ENCODE measurements at regions not wholly inside any gene's neighbourhood (a gene's known extent, or its start where the extent isn't known, plus 50 kb on each side); places are given as distances from the start of the nearest gene placed in this dataset.

DNA sequence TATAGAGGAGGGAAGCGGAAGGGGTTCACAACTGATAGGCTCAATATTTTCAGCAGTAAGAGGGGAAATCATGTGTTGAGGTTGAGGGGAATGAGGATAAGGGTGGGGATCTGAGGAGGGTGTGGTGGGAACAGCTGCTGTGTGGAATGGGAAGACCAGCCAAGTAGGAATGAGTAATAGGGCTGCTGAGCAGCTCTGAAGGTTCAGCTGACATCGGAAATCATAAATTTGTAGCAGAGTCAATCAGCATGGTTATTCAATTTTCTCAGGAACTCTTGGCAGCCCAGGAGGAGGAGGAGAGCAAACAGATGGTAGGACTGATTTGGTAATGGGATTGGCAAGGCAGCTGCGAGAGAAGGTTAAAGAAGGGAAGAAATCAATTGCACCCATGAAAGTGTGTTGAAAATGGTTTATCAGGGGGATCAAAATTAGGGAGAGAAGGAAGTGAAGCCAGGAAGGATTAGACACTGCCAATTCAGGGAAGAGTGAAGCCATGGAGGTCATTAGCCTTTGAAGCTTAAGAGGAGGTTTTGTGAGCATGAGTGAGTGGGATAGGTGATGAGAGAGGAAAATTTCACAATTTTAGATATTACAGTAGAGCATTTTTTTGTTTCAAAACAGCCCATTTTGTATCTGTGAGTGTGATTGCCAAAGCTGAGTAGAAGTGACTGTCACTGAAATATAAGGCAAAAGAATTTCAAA lies 82.6 kb downstream of the PCDH7 start (continued):
- no peak for TF ChIP-seq HDAC2 (IDR thresholded peaks at IDR 0.05; ENCODE audit: borderline replicate concordance in 1 of 2, low read depth in 2 of 2, low read length in 2 of 2)
- no peak for TF ChIP-seq CHD1 (IDR thresholded peaks at IDR 0.05; ENCODE audit: low read depth, low read length)
- no peak for TF ChIP-seq KDM5A (IDR thresholded peaks at IDR 0.05; ENCODE audit: low read length)
- TF ChIP-seq SIX5 (IDR thresholded peaks at IDR 0.05; ENCODE audit: low read depth, low read length) = no peak
